HK-2 (cell line): ENCODE measurements at regions not wholly inside any gene's neighbourhood (a gene's known extent, or its start where the extent isn't known, plus 50 kb on each side); places are given as distances from the start of the nearest gene placed in this dataset.
"Not testable (repeated sequence)": the region's sequence is repeated elsewhere in the genome, so short reads cannot be mapped to it uniquely, and the experiment has no call there.

Experiments
- DNase-seq: peaks from one replicate; pipeline ENCODE4 v3.0.0-alpha.2; 2018; ENCODE audit not compliant: unreplicated experiment

DNA sequence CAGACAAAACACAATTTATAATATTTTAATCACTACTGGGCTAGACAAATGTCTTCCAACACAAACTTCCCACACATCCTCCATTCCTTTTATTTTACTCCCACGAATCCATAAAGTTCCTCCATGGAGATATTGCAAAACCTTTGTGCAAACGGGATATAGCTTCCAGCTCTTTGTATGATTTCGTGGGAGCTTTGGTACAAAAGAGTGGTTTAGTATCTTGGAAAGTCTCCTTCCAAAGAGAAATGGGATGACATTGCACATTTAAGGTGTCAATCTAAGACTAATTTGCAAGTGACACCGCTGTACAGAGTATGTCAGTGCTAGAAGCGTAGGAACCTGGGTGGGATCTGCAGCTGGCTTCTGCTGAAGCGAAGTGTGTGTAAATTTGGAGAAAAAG, 455.2 kb upstream of the RUNX1 start:
- no peak for DNase-seq

DNA sequence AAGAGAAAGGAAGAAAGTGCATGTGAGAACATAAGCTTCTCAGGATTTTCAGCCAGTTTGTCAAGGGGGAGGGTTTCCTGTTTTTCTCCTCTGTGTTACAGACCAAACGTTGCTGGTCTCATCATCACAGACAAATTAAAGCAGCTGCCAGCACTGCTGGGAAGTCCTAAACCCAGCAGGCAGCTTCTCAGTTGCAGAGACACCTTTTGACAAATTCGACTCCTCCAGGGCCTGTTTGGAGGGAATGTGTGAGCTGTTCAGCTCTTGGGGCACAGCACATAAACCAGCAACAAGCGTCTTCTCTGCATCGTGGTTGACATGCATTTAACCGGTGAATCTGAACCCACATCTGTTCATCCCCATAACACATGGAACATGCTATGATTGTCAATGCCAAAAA, 454.6 kb upstream of the RUNX1 start:
- no peak for DNase-seq

DNA sequence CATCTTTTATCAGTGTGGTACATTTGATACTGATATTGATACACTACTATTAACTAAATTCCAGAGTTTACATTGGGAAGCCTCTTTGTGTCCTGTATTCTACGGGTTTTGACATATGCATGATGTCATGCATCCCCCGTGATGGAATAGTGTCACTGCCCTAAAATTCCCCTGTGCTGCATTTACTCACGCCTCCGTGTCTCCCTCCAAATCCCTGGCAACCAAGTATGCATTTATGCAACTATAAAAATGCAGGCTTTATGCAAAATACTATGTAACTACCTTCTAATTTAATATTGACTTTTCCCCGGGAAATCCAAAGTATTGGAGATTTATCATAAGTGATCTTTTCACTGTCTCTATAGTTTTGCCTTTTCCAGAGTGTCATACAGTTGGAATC, 453.7 kb upstream of the RUNX1 start:
- DNase-seq = no peak

DNA sequence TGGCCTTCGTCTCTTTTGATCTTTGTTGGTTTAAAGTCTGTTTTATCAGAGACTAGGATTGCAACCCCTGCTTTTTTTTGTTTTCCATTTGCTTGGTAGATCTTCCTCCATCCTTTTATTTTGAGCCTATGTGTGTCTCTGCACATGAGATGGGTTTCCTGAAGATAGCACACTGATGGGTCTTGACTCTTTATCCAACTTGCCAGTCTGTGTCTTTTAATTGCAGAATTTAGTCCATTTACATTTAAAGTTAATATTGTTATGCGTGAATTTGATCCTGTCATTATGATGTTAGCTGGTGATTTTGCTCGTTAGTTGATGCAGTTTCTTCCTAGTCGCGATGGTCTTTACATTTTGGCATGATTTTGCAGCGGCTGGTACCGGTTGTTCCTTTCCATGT, 448.4 kb upstream of the RUNX1 start:
- DNase-seq = not testable (repeated sequence)

DNA sequence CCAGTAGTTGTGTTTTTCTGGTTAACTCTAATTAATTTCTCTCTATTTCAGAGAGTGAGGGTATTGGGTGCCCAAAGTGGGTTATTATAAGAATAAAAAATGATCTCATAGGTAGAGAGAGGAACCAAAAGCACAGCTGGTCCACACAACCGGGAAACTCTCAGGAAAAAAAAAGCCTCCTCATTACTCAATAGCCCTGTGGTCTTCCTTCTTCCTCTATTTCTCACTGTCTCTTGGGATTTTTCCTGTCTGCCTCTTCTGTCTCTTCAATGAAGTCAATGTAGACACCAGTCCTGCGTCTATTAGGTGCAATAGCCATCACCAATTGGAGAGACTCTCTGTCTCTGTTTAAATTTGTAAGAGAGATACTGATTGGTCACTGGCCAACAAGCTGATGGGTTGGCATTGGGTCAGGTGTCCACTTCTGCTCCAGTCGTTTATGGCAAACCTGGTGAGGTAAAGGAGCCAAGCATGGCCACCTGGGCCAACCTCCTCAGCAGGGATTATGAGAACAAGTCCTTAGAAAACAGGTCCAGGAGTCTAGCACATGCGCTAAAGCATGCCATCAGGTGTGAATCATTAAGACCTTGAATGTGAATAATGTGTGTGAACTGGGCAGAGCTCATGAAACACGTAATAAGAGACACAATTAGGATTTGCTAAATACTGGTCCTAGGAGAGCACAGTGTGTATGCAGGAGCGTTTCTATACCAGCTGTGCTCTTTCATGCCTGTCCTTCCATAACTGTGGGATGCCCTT, 443.0 kb upstream of the RUNX1 start:
- DNase-seq = no peak

DNA sequence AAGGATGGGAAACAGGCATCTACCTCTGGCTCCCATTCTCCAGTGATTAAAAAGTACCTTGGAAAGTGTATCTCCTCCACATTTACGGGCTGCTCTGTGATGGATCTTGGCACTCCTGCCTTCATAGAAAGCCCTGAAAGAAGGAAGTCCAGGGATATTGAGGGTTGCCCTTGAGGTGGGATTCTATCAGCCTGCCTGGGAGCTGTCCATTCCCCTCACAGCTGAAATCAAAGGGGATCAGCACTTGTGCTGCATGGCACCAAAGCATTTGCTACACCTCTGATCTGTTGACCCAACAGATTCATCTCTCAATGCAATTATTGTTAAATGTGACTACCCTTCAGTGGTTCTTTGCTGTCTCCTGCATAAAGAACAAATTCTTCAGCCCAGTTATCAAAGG, 442.0 kb upstream of the RUNX1 start:
- no peak for DNase-seq

DNA sequence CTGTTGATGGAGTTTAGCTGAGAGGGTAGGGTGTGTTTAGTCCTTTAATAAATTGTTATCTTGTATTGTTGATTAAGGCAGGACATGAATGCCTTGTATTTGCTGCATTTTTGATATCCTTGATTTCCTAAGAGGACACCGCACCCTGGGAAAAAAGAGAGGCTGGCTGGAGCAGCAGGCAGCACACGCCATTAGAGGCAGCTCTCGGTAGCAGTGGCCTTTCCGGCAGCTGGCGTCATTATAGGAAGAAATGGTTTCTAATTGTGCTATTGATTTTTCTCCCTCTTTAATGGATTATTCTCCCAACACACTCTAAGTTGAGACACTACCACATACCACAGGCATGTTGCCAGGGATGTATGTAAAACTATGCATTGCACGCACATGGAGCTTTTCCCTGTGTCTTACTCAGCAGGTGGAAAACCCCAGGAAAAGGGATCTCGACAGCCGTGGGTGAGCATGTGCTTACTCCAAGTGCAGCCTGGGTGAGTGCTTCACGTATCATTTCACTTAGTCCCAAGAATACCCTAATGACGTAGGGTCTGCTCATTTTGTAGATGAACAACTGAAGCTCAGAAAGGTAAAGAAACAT, 440.4 kb upstream of the RUNX1 start:
- DNase-seq = no peak

DNA sequence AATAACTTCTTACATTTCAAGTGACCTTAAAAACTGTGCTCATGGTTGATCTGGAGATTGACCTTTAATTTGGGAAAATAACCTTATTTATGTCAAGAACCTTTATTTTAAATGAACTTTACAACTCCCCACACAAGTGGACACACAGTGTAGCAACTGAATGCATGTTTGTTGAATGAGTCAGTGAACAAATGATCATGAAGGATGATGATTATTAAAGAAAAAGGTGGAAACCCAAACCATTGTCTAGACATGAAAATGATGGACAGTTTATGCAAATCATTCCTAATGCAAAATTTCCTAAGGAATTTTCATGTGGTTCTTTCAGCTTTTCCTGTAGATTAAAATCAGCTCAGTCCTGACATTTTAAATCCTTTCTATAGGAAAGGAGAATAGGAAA, 439.8 kb upstream of the RUNX1 start:
- DNase-seq = no peak

DNA sequence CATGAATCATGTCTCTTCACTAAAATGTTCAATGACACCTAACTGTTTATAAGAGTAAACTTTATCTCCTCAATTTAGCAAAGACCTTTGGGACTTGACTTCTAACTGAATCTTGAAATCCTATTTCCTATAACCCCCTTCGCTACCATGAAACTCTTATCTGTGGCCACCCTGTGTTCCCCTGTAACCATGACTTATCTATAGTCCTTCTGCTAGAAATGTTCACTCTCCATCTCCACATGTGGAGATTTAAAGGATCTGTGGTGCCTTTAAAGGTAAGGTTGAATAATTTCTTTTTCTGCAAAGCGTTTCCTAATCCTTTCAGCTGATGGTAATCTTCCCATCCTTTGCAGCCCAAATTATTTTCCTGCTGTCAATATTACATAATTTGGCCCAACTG, 436.3 kb upstream of the RUNX1 start:
- no peak for DNase-seq

DNA sequence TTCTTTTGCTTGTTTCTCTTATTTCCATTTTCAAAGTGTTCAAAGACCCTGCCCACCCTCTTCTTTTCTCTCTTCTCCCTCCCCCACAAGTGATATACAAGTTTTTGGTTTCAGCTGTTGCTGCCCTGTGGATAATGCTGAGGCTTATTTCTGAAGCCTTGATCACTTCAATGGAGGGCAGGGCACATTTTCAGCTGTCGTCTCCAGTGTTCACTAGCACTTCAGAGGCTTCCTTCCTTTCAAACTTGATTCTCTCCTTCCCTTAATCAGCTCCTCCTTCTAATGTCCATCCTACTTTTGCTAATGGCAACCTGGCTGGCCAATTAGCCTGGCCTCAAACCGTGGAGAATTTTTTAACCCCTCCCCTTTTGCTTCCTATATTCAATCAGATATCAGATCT, 435.7 kb upstream of the RUNX1 start:
- DNase-seq = no peak

DNA sequence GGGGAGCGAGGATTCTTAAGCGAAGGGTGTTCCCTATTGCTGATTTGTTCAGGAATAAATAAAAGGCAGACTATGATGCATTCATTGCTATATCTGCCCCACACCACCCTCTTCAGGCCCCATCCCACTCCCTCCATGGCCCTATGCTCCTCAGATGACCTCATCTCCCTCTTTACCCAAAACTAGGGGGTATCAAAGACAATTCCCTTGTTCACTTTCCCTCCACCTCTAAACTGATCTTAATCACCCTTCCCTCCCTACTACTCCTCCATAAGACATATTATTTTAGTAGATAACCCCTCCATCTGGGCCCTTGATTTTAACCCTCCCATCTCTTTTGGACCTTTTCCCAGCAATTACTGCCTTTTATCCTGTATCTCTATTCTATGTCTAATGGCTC, 434.9 kb upstream of the RUNX1 start:
- no peak for DNase-seq

DNA sequence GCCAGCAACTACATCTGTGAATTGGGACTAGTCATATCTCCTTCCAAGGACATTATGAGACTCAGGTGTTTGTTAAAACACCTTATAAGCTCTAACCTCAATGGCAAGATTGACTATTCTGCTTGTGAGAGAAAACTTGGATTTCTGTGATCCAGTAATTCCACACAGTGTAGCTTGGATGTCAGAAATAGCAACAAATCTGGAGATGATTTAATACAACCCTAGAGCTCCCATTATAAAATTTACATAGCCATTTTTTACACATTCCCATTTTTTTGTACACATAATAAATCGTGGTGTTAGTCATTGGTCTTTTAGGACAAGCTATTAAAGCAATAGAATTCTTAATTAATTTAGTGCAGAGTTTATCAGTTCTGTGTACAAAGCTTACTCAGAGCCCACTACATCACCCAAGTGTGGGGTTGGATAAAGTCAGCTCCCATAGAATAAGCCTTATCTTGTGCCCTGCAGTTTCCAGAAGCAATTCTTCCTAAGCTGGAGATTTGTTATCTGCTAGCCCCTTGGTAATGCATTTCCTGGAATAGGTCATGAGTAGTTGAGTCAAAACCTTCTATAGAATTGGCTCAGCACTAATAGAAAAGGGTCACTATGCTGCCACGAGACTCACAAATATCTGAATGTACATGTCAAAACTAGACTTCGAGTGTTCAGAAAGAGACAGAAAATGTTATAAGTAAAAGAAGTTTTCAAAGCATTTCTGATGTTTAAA, 434.0 kb upstream of the RUNX1 start:
- DNase-seq = no peak

DNA sequence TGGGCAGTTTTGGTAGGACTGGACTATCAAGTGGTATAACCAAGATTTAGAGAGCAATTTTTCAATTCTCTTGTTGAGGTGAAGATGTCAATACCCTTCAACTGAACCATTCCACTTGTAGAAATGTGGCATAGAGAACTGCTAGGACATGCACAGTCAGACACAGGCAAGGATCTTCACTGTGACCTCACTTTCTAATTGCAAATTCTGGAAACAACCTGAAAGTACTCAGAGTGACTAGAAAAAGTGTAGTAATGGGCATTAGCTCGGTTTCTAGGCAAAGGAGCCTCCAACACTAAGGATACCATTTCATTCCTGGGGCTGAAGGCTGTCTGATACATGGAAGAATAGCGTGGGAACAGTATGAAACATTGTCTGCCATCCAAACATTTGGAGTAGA, 433.0 kb upstream of the RUNX1 start:
- no peak for DNase-seq

DNA sequence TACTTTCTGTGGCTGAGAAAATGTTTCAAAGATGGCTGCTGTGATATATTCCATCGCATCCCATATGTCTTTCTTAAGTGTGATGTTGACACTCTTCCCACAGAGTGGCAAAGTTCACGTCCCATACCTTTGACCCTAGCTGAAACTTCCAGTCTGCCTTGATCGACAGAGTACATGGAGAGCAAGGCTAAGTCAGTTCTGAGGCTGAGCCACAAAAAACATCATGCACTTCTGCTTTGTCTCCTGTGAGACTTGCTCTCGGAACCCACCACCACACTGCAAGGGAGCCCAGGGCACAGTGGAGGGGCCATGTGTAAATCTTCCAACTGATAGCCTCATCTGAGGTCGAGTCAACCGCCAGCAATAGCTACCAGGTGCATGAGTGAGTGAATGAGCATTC, 431.9 kb upstream of the RUNX1 start:
- no peak for DNase-seq

DNA sequence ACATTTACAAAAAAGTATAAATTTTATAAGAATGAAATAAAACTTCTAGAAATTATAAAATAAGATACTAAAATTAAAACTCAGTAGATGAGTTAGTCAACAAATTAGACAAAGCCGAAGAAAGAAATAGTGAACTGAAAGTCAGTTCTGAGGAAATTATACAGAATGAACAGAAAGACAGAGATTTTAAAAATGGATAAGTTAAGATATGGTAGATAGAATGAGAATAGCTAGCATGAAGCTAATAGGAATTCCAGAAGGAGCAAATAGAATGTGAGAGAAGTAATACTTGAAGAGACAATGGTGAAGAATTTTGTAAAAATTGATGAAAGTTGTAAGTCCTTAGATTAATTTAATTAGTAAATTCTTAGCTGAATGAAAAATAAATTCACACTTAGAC, 430.4 kb upstream of the RUNX1 start:
- DNase-seq = no peak

DNA sequence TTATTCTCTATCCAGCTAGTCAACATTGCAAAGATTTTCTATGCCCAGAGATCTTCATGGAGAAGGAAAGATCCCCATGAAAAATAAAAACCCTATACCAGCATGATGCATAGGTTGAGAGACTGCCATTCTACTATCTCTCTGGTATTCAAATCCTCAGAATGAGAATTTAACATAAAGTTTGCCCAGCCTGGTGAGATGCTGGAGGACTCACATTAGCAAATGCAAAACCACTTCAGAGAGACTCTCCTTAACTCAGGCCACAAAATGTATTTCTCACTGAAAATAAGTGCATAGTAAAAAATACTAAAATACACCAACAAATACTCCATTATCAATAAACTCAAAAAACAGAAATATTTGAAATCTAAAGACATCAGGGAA, 430.0 kb upstream of the RUNX1 start:
- no peak for DNase-seq

DNA sequence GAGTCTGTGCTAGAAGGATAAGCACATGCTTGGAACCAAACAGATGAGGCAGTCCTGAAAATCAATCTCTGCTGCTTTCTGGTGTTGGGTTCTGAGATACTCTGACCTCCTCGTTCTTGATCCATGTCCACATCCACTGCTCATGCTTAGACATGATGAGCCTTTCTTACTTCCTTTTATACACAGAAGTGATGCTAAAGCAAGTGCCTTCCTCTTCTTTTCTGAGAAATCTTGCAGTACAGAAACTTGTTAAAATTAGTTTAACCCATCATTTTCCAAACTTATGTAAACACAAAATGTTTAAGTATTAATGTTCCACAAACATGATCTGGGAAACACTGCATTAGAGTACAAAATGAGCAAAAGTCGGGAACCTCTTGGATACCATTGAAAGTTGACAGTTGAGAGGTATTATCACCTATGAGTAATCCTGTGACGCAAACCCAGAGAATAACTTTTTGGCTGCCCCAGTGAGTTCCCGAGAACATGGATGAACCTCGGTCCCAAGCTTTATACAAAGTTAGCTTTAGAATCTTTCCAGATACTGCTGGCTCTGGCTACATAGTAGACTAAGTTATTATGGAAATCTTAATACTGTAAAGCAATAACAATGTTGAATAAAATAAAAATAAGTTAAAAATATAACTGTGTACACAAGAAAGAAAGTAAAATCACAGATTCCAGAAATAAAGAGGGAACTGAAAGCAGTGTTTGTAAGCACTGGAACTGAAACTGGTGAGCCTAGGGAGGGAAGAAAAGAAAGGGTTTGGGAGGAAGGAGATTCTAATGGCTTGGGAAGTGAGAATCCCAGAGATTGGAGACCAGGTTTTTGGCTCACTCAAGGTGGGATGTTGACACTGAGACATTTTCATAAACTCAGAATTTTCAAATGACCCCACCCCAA, 429.3 kb upstream of the RUNX1 start:
- DNase-seq = no peak

DNA sequence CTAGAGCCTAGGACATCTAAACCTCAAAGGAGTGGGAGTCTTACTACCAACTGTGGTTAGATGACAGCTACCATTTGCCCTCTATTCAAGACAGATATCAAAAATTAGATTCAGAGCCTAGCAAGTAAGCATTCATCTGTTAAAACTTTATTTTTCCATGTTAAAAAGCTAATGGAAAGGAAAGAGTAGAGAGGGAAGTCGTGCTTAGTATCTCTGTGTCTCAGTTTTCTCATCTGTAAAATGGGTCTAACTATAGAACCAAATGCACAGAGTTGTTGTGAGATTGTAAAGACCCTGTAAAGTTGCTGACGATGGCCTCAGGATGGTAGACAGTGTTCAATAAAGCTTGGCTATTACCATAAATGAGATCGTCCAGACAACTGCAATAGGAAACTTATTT, 428.5 kb upstream of the RUNX1 start:
- DNase-seq = no peak

DNA sequence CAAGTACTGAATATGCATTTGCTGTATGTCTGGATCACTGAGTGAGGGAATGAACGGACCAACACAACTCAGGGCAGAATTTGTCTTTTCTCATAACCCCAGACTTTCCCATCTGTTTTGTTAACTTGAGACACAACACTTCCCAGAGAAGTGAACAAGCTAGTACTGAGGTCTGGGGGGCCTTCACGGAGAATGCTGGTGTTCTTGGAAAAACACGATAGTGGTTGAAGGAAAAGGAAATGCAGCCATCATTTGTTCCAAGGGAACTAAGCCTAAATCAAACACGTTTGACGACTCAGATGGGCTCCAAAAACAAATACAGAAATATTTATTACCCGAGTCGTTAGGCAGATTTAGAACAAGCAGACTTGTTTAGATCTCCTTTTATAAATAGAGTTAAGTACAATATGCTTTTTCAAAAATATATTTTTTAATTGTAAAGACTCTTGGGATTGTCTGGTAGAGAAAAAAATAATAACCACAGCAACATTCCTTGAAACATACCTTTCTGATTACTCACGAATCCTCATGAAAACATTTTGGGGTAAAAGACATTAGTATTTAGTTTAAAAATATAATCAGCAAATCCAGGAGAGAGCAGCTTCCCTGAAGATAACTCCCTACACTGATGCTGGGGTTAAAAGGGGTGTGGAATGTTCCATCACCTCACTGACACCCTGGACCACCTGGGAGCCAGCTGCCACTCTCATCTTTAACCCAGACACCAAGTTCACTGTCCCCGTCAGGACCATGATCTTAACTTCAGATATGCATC, 427.7 kb upstream of the RUNX1 start:
- DNase-seq = no peak

DNA sequence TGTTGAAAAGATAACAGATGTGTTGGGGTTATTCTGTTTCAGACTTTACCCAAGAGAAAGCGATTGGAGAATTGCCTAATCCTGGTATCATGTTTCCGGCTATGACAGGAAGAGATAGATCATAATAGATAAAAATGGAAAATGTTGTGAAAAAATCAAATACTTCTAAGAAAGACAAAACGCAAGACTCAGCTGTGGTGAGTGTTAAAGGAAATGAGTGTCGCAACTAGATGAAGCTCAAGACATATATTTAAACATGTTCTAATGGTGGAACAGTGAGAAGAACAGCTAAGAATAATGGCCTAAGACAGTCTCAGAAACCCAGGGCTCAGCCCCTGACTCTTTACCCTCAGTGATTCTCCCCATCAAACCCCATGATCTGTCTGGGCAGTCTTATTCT, 426.7 kb upstream of the RUNX1 start:
- DNase-seq = no peak

DNA sequence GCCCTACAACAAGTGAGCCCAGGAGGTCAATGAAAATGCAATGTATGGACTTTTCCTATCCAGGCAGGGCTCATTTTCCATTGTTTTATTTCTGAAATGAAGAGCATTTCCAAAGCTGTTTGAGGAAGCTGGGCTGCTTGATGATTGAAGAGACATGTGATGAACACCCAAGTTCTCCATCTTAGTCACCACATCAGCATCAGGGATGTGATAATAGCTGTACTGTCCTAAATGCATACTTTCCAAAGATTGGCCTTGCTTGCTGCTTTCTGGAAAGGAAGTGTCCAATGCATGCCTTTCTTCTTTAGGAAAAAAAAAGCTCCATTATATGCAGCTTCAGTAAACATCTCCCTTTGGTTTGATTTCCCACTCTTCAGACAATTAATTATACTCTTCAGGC, 425.9 kb upstream of the RUNX1 start:
- no peak for DNase-seq

DNA sequence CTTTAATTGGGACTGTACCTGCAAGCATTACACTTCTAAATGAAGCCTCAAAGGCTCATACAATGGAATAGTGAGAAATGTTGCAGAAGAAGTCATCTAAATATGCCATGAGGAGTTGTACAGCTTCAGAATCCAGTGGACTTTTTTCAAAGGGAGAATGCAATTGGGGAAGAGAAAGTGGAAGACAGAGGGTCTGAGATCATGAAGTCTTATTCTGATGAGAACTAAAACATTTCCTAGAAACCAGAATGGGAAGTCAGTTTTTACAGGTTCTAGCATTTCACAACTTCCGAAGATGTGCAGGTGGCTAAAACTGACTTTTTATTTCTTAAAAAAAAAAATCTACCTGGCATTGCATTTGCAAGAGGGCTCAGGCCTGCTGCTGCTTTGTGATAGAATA, 424.4 kb upstream of the RUNX1 start:
- no peak for DNase-seq
